Activated CD4-positive, alpha-beta T cell treated with anti-CD3 and anti-CD28 coated beads for 48 hours (primary cell): ENCODE measurements at regions not wholly inside any gene's neighbourhood (a gene's known extent, or its start where the extent isn't known, plus 50 kb on each side); places are given as distances from the start of the nearest gene placed in this dataset.
A peak's percentile ranks its signal among the peaks of the same experiment; 100 is the strongest.
"Not testable (repeated sequence)": the region's sequence is repeated elsewhere in the genome, so short reads cannot be mapped to it uniquely, and the experiment has no call there.

Experiments
- DNase-seq: peaks from one replicate; pipeline ENCODE4 v3.0.0-alpha.2; 2020

GRCh38 chr17:64784353-64785010, 122.4 kb upstream of the SMURF2 start:
- no peak for DNase-seq

GRCh38 chr17:64783556-64784352, 121.6 kb upstream of the SMURF2 start:
- no peak for DNase-seq

- DNase-seq = peak; percentile 28
These were observed 120.9 kb upstream of the SMURF2 start for GRCh38 chr17:64783031-64783461.

GRCh38 chr17:64781810-64782555, 119.9 kb upstream of the SMURF2 start:
- DNase-seq = no peak

GRCh38 chr17:64781014-64781756, 119.1 kb upstream of the SMURF2 start:
- DNase-seq = peak; percentile 63

- DNase-seq = peak; percentile 87
These were observed 118.2 kb upstream of the SMURF2 start for GRCh38 chr17:64780096-64781013.

GRCh38 chr17:64779376-64780095, 117.4 kb upstream of the SMURF2 start:
- DNase-seq = no peak

GRCh38 chr17:64779098-64779375, 116.9 kb upstream of the SMURF2 start:
- not testable (repeated sequence) for DNase-seq

GRCh38 chr17:64778240-64779097, 116.4 kb upstream of the SMURF2 start:
- peak; percentile 31 for DNase-seq

GRCh38 chr17:64777415-64778239, 115.5 kb upstream of the SMURF2 start:
- DNase-seq = no peak

GRCh38 chr17:64776720-64777414, 114.8 kb upstream of the SMURF2 start:
- peak; percentile 78 for DNase-seq

- DNase-seq = no peak
These were observed 113.8 kb upstream of the SMURF2 start for GRCh38 chr17:64775701-64776570.

- DNase-seq = no peak
These were observed 112.9 kb upstream of the SMURF2 start for GRCh38 chr17:64774888-64775540.

GRCh38 chr17:64773836-64774761, 112.0 kb upstream of the SMURF2 start:
- peak; percentile 34 for DNase-seq

- DNase-seq = no peak
These were observed 111.3 kb upstream of the SMURF2 start for GRCh38 chr17:64773386-64773835.

- no peak for DNase-seq
These were observed 110.8 kb upstream of the SMURF2 start for GRCh38 chr17:64772845-64773299.
